ENCODE measurements at regions not wholly inside any gene's neighbourhood (a gene's known extent, or its start where the extent isn't known, plus 50 kb on each side); places are given as distances from the start of the nearest gene placed in this dataset.

DNA sequence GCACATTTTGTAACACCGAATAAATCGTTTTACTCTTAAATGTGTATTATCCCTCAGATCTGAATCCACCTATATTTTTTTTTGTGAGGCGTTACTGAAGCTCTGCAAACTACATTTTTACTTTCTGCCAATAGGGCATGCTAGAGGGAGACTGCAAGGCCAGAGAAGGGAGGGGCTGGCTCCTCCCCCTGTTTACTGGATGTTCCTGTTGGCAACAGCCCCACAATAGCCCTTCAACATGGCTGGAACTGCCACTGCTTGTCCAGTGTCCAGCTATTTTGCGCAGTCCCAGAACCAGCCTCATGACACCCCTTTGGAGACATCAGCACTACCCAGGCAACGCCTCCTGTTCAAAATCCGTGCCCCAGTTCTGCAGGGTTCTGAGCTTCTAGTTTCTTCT is 85.4 kb upstream of the MIER3 start:
- TF ChIP-seq, protein P1, sequence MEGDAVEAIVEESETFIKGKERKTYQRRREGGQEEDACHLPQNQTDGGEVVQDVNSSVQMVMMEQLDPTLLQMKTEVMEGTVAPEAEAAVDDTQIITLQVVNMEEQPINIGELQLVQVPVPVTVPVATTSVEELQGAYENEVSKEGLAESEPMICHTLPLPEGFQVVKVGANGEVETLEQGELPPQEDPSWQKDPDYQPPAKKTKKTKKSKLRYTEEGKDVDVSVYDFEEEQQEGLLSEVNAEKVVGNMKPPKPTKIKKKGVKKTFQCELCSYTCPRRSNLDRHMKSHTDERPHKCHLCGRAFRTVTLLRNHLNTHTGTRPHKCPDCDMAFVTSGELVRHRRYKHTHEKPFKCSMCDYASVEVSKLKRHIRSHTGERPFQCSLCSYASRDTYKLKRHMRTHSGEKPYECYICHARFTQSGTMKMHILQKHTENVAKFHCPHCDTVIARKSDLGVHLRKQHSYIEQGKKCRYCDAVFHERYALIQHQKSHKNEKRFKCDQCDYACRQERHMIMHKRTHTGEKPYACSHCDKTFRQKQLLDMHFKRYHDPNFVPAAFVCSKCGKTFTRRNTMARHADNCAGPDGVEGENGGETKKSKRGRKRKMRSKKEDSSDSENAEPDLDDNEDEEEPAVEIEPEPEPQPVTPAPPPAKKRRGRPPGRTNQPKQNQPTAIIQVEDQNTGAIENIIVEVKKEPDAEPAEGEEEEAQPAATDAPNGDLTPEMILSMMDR (IDR thresholded peaks at IDR 0.05) = no peak
- no peak for TF ChIP-seq POLR2A (IDR thresholded peaks at IDR 0.05)

All from esophagus squamous epithelium (tissue), 4 donors.